Liver (tissue), 8 donors: ENCODE measurements at regions not wholly inside any gene's neighbourhood (a gene's known extent, or its start where the extent isn't known, plus 50 kb on each side); places are given as distances from the start of the nearest gene placed in this dataset.

Experiments used
- DNase-seq: peaks from one replicate; pipeline ENCODE4 v3.0.0-alpha.2; 2017; ENCODE audit warnings: low spot score
- H3K27ac ChIP-seq, 2 donors: one replicate each; pipeline ENCODE4 v1.7.0; 2013; ENCODE audit warnings: inconsistent platforms in 2 of 2, low read length in 2 of 2, control low read depth in 1 of 2, low read depth in 1 of 2, mild to moderate bottlenecking in 1 of 2
- H3K27me3 ChIP-seq, 4 donors: one replicate each; pipeline versions ENCODE4 v1.6.1 to v1.7.0; 2013; ENCODE audit warnings: low read length in 3 of 4, inconsistent platforms in 1 of 4, mild to moderate bottlenecking in 1 of 4, moderate library complexity in 1 of 4; ENCODE audit not compliant: control insufficient read depth in 4 of 4, insufficient read depth in 4 of 4
- H3K36me3 ChIP-seq, 4 donors: one replicate each; pipeline versions ENCODE4 v1.6.1 to v1.7.0; 2013; ENCODE audit warnings: low read length in 3 of 4, mild to moderate bottlenecking in 3 of 4, low read depth in 1 of 4, moderate library complexity in 1 of 4; ENCODE audit not compliant: control insufficient read depth in 4 of 4, insufficient read depth in 3 of 4
- H3K4me1 ChIP-seq, 4 donors: one replicate each; pipeline versions ENCODE4 v1.6.1 to v1.7.0; 2013; ENCODE audit warnings: low read length in 3 of 4, mild to moderate bottlenecking in 3 of 4, moderate library complexity in 1 of 4; ENCODE audit not compliant: control insufficient read depth in 4 of 4, insufficient read depth in 4 of 4
- H3K4me3 ChIP-seq, 3 donors: one replicate each; pipeline versions ENCODE4 v1.6.1 to v1.7.0; 2013; ENCODE audit warnings: low read length in 3 of 3, control low read depth in 1 of 3, low read depth in 1 of 3, mild to moderate bottlenecking in 1 of 3
- H3K9ac ChIP-seq, 2 donors: one replicate each; pipeline ENCODE4 v1.7.0; 2013; ENCODE audit warnings: low read length in 2 of 2, mild to moderate bottlenecking in 2 of 2, moderate library complexity in 2 of 2, control low read depth in 1 of 2, low read depth in 1 of 2
- H3K9me3 ChIP-seq, 4 donors: one replicate each; pipeline versions ENCODE4 v1.6.1 to v1.7.0; 2013; ENCODE audit warnings: low read length in 3 of 4; ENCODE audit not compliant: control insufficient read depth in 4 of 4
- EGR1 ChIP-seq, 2 donors: IDR thresholded peaks; 2 replicates each; pipeline ENCODE4 v1.6.1; 2016 to 2018; ENCODE audit warnings: antibody characterized with exemption in 2 of 2, low read depth in 2 of 2
- FOXA1 ChIP-seq: IDR thresholded peaks from 2 replicates; pipeline ENCODE4 v1.6.1; 2016; ENCODE audit warnings: antibody characterized with exemption
- FOXA2 ChIP-seq: IDR thresholded peaks from 2 replicates; pipeline ENCODE4 v1.6.1; 2016; ENCODE audit warnings: antibody characterized with exemption
- GABPA ChIP-seq, 2 donors: IDR thresholded peaks in 1 of 2; conservative IDR thresholded peaks in 1 of 2; 2 replicates each; pipeline ENCODE4 v1.6.1; 2016; ENCODE audit warnings: antibody characterized with exemption in 2 of 2, mild to moderate bottlenecking in 1 of 2, moderate library complexity in 1 of 2
- HNF4A ChIP-seq, 2 donors: conservative IDR thresholded peaks; 2 replicates each; pipeline ENCODE4 v1.6.1; 2016; ENCODE audit warnings: antibody characterized with exemption in 2 of 2, mild to moderate bottlenecking in 2 of 2
- HNF4G ChIP-seq: IDR thresholded peaks from 2 replicates; pipeline ENCODE4 v1.6.1; 2016; ENCODE audit warnings: antibody characterized with exemption
- JUND ChIP-seq, 2 donors: IDR thresholded peaks; 2 replicates each; pipeline ENCODE4 v1.6.1; 2016; ENCODE audit warnings: antibody characterized with exemption in 2 of 2
- NR2F2 ChIP-seq: IDR thresholded peaks from 2 replicates; pipeline ENCODE4 v1.6.1; 2016; ENCODE audit warnings: antibody characterized with exemption
- RAD21 ChIP-seq, 2 donors: IDR thresholded peaks; 2 replicates each; pipeline ENCODE4 v1.6.1; 2016; ENCODE audit warnings: antibody characterized with exemption in 2 of 2, mild to moderate bottlenecking in 2 of 2
- RXRA ChIP-seq, 2 donors: IDR thresholded peaks; 2 replicates each; pipeline ENCODE4 v1.6.1; 2017 to 2018; ENCODE audit warnings: antibody characterized with exemption in 2 of 2, mild to moderate bottlenecking in 1 of 2
- TAF1 ChIP-seq: conservative IDR thresholded peaks from 2 replicates; pipeline ENCODE4 v1.6.1; 2016; ENCODE audit warnings: antibody characterized with exemption, mild to moderate bottlenecking
- YY1 ChIP-seq: IDR thresholded peaks from 2 replicates; pipeline ENCODE4 v1.6.1; 2016; ENCODE audit warnings: antibody characterized with exemption, mild to moderate bottlenecking
- WGBS: extraction: QIAGEN DNeasy Blood & Tissue Kit; methylation state at CpG from one replicate; pipeline ENCODE4 v1.1.7; 2013; 5-methylcytosine and 5-hydroxymethylcytosine counted together
- TF ChIP-seq, protein P1 (sequence below): IDR thresholded peaks from 2 replicates; pipeline ENCODE4 v1.6.1; 2016; ENCODE audit warnings: antibody characterized with exemption
- TF ChIP-seq, protein P2 (sequence below): IDR thresholded peaks from 2 replicates; pipeline ENCODE4 v1.6.1; 2016; ENCODE audit warnings: antibody characterized with exemption, mild to moderate bottlenecking
- TF ChIP-seq, protein P3 (sequence below): IDR thresholded peaks from 2 replicates; pipeline ENCODE4 v1.6.1; 2016; ENCODE audit warnings: antibody characterized with exemption
- TF ChIP-seq, protein P4 (sequence below): IDR thresholded peaks from 2 replicates; pipeline ENCODE4 v1.6.1; 2016; ENCODE audit warnings: antibody characterized with exemption
- TF ChIP-seq, protein P5 (sequence below): fragments of 150-350 bp; IDR thresholded peaks from 2 replicates; pipeline ENCODE4 v1.5.1; 2017; ENCODE audit warnings: improper control_type of control experiment, low read depth, low read length; ENCODE audit not compliant: missing input control
- donor health status: healthy.
- donor health status: healthy.
- donor health status: healthy.
- donor health status: healthy.
- donor health status: healthy.

DNA sequence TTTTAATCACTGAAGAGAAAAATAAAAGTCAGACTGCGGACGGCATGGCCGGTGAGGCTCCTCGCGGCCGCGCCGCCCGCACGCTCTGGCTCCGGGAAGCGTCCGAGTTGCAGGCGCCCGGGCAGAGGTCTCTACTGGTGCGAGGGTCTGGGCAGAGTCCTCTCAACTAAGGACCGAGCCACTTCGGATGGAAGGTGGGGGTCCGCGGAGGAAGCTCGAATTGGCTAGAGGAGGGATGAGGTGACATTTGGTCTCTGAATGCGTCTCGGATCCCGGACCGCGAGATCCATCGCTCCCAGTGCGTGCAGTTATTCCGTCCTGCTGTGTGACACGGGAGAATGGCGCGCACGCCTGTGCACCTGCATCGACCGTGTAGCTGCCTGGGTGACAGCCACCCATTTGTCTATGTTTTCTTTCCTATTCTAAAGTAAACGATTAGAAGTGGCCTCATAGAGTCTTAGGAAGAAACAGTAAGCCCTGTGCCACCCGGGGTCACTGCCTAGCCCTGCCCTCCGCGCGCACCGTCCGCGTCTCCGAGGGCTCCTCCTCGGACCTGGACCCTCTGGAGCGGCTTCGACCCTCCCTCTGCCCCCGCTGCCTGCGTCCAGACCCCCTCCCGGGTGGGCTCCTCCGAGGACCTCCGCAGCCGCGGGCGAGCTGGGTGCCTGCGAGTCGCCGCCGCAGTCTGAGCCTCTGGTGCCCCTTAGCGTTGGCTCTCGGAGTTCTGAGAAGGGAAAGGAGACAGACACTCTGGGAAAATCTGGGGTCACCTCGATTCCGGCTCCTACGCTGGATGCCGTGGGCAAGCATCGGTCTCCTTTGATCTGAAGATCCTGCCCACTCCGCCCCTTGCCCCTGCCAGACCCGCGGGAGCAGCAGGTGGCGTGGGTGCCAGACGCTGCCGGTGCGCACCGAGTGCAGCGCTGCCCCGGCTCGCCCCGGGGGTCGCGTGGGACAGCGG, 347.4 kb downstream of the LIG4 start:
- Histone ChIP-seq H3K36me3 (no peaks in the 10 kb centered on the region), H3K9me3 (peaks cover 0 to 2% (median 0%) of the 10 kb centered on the region in 4 donors), H3K27ac (no peak overlapping the region), H3K4me1 (peaks cover 7 to 26% (median 17%) of the 10 kb centered on the region in 4 donors), H3K9ac (no peak overlapping the region), H3K27me3 (peaks cover 0 to 25% (median 6%) of the 10 kb centered on the region in 4 donors), H3K4me3 (peak overlapping the region in 2 of 3 donors; percentile 8 to 50)
- DNase-seq: no peak
- 3% methylated on average over 81 of the region's 81 CpGs for WGBS
- TF ChIP-seq HNF4A (conservative IDR thresholded peaks at IDR 0.05): no peak
- TF ChIP-seq RAD21 (IDR thresholded peaks at IDR 0.05): no peak
- no peak for TF ChIP-seq NR2F2
- no peak for TF ChIP-seq YY1
- TF ChIP-seq, protein P1, sequence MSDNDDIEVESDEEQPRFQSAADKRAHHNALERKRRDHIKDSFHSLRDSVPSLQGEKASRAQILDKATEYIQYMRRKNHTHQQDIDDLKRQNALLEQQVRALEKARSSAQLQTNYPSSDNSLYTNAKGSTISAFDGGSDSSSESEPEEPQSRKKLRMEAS: no peak
- TF ChIP-seq TAF1: no peak
- no peak for TF ChIP-seq EGR1 (IDR thresholded peaks at IDR 0.05; ENCODE audit: low read depth in 2 of 2)
- no peak for TF ChIP-seq FOXA2
- no peak for TF ChIP-seq JUND (IDR thresholded peaks at IDR 0.05)
- TF ChIP-seq RXRA (IDR thresholded peaks at IDR 0.05): no peak
- TF ChIP-seq GABPA (IDR thresholded peaks at IDR 0.05 in 1 of 2, conservative IDR thresholded peaks at IDR 0.05 in 1 of 2): no peak
- TF ChIP-seq HNF4G: no peak
- TF ChIP-seq, protein P2, sequence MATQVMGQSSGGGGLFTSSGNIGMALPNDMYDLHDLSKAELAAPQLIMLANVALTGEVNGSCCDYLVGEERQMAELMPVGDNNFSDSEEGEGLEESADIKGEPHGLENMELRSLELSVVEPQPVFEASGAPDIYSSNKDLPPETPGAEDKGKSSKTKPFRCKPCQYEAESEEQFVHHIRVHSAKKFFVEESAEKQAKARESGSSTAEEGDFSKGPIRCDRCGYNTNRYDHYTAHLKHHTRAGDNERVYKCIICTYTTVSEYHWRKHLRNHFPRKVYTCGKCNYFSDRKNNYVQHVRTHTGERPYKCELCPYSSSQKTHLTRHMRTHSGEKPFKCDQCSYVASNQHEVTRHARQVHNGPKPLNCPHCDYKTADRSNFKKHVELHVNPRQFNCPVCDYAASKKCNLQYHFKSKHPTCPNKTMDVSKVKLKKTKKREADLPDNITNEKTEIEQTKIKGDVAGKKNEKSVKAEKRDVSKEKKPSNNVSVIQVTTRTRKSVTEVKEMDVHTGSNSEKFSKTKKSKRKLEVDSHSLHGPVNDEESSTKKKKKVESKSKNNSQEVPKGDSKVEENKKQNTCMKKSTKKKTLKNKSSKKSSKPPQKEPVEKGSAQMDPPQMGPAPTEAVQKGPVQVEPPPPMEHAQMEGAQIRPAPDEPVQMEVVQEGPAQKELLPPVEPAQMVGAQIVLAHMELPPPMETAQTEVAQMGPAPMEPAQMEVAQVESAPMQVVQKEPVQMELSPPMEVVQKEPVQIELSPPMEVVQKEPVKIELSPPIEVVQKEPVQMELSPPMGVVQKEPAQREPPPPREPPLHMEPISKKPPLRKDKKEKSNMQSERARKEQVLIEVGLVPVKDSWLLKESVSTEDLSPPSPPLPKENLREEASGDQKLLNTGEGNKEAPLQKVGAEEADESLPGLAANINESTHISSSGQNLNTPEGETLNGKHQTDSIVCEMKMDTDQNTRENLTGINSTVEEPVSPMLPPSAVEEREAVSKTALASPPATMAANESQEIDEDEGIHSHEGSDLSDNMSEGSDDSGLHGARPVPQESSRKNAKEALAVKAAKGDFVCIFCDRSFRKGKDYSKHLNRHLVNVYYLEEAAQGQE: no peak
- TF ChIP-seq, protein P3, sequence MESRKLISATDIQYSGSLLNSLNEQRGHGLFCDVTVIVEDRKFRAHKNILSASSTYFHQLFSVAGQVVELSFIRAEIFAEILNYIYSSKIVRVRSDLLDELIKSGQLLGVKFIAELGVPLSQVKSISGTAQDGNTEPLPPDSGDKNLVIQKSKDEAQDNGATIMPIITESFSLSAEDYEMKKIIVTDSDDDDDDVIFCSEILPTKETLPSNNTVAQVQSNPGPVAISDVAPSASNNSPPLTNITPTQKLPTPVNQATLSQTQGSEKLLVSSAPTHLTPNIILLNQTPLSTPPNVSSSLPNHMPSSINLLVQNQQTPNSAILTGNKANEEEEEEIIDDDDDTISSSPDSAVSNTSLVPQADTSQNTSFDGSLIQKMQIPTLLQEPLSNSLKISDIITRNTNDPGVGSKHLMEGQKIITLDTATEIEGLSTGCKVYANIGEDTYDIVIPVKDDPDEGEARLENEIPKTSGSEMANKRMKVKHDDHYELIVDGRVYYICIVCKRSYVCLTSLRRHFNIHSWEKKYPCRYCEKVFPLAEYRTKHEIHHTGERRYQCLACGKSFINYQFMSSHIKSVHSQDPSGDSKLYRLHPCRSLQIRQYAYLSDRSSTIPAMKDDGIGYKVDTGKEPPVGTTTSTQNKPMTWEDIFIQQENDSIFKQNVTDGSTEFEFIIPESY: no peak
- TF ChIP-seq, protein P4, sequence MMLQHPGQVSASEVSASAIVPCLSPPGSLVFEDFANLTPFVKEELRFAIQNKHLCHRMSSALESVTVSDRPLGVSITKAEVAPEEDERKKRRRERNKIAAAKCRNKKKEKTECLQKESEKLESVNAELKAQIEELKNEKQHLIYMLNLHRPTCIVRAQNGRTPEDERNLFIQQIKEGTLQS: no peak
- TF ChIP-seq FOXA1: no peak
- TF ChIP-seq, protein P5, sequence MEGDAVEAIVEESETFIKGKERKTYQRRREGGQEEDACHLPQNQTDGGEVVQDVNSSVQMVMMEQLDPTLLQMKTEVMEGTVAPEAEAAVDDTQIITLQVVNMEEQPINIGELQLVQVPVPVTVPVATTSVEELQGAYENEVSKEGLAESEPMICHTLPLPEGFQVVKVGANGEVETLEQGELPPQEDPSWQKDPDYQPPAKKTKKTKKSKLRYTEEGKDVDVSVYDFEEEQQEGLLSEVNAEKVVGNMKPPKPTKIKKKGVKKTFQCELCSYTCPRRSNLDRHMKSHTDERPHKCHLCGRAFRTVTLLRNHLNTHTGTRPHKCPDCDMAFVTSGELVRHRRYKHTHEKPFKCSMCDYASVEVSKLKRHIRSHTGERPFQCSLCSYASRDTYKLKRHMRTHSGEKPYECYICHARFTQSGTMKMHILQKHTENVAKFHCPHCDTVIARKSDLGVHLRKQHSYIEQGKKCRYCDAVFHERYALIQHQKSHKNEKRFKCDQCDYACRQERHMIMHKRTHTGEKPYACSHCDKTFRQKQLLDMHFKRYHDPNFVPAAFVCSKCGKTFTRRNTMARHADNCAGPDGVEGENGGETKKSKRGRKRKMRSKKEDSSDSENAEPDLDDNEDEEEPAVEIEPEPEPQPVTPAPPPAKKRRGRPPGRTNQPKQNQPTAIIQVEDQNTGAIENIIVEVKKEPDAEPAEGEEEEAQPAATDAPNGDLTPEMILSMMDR: no peak
